ENCODE measurements at regions not wholly inside any gene's neighbourhood (a gene's known extent, or its start where the extent isn't known, plus 50 kb on each side); places are given as distances from the start of the nearest gene placed in this dataset.

- intact Hi-C loops (cut with DNase I; ENCODE audit: low total_unique reads) = no loop called here
- Histone ChIP-seq H3K27ac (no peak overlapping the region), H3K36me3 (no peaks in the 10 kb centered on the region), H3K4me3 (no peak overlapping the region), H3K4me1 (peaks cover 4 to 16% (median 10%) of the 10 kb centered on the region in 4 donors), H3K27me3 (peaks cover 0 to 87% (median 43%) of the 10 kb centered on the region in 3 donors), H3K9me3 (no peaks in the 10 kb centered on the region)
- TF ChIP-seq POLR2AphosphoS5 (IDR thresholded peaks at IDR 0.05) (no peak), CTCF (IDR thresholded peaks at IDR 0.05) (no peak), EP300 (IDR thresholded peaks at IDR 0.05) (no peak), POLR2A (IDR thresholded peaks at IDR 0.05) (no peak)
- DNase-seq = no peak
- 75 to 86% (median 78%) methylated on average over 6 to 9 of the region's 9 CpGs for WGBS, 5 donors
These were observed 103.1 kb upstream of the NKX1-1 start for GRCh38 chr4:1509366-1509765.

GRCh38 chr4:1508161-1509160 lies 102.2 kb upstream of the NKX1-1 start:
- no peak for DNase-seq
- Histone ChIP-seq H3K36me3 (no peaks in the 10 kb centered on the region), H3K27ac (no peak overlapping the region), H3K4me3 (no peak overlapping the region), H3K9me3 (no peaks in the 10 kb centered on the region), H3K27me3 (peaks cover 0 to 89% (median 40%) of the 10 kb centered on the region in 3 donors), H3K4me1 (peaks cover 3 to 15% (median 9%) of the 10 kb centered on the region in 4 donors)
- no peak for TF ChIP-seq POLR2A (IDR thresholded peaks at IDR 0.05)
- no peak for TF ChIP-seq EP300 (IDR thresholded peaks at IDR 0.05)
- no peak for TF ChIP-seq CTCF (IDR thresholded peaks at IDR 0.05)
- TF ChIP-seq POLR2AphosphoS5 (IDR thresholded peaks at IDR 0.05) = no peak
- intact Hi-C loops (cut with DNase I; ENCODE audit: low total_unique reads) = no loop called here
- 43 to 60% (median 57%) methylated on average over 20 to 26 of the region's 26 CpGs for WGBS, 5 donors

GRCh38 chr4:1506956-1507721 lies 100.9 kb upstream of the NKX1-1 start:
- no peak for DNase-seq
- Histone ChIP-seq H3K36me3 (no peaks in the 10 kb centered on the region), H3K27me3 (peaks cover 0 to 89% (median 35%) of the 10 kb centered on the region in 3 donors), H3K9me3 (no peaks in the 10 kb centered on the region), H3K27ac (no peak overlapping the region), H3K4me3 (no peak overlapping the region), H3K4me1 (peaks cover 0 to 1% (median 0%) of the 10 kb centered on the region in 4 donors)
- 56 to 65% (median 62%) methylated on average over 13 of the region's 13 CpGs for WGBS, 5 donors
- TF ChIP-seq POLR2A (IDR thresholded peaks at IDR 0.05) (no peak), EP300 (IDR thresholded peaks at IDR 0.05) (no peak), POLR2AphosphoS5 (IDR thresholded peaks at IDR 0.05) (no peak), CTCF (IDR thresholded peaks at IDR 0.05) (no peak)
- intact Hi-C loops (cut with DNase I; ENCODE audit: low total_unique reads) = no loop called here

All from stomach (tissue), 8 donors.